BLaER1 (cell line): ENCODE measurements at regions not wholly inside any gene's neighbourhood (a gene's known extent, or its start where the extent isn't known, plus 50 kb on each side); places are given as distances from the start of the nearest gene placed in this dataset.

Source experiments
- H3K27ac ChIP-seq: shearing (Covaris generic); formaldehyde crosslinking; 2 replicates; pipeline ENCODE4 v1.8.1; 2022
- H3K27me3 ChIP-seq: shearing (Covaris generic); formaldehyde crosslinking; 2 replicates; pipeline ENCODE4 v1.8.1; 2022
- H3K36me3 ChIP-seq: shearing (Covaris generic); formaldehyde crosslinking; 2 replicates; pipeline ENCODE4 v1.8.1; 2022
- H3K4me1 ChIP-seq: shearing (Covaris generic); formaldehyde crosslinking; 2 replicates; pipeline ENCODE4 v1.8.1; 2022
- H3K4me2 ChIP-seq: shearing (Covaris generic); formaldehyde crosslinking; 2 replicates; pipeline ENCODE4 v1.8.1; 2022
- H3K4me3 ChIP-seq: shearing (Covaris generic); formaldehyde crosslinking; 2 replicates; pipeline ENCODE4 v1.8.1; 2022
- H3K9ac ChIP-seq: shearing (Covaris generic); formaldehyde crosslinking; 2 replicates; pipeline ENCODE4 v1.8.1; 2022
- H3K9me3 ChIP-seq: shearing (Covaris generic); formaldehyde crosslinking; 2 replicates; pipeline ENCODE4 v1.8.1; 2022
- H4K20me1 ChIP-seq: shearing (Covaris generic); formaldehyde crosslinking; 2 replicates; pipeline ENCODE4 v1.8.1; 2022
- Cebpa-rat ChIP-seq: shearing (Covaris generic); IDR thresholded peaks from 2 replicates; pipeline ENCODE4 v1.8.1; 2022

DNA sequence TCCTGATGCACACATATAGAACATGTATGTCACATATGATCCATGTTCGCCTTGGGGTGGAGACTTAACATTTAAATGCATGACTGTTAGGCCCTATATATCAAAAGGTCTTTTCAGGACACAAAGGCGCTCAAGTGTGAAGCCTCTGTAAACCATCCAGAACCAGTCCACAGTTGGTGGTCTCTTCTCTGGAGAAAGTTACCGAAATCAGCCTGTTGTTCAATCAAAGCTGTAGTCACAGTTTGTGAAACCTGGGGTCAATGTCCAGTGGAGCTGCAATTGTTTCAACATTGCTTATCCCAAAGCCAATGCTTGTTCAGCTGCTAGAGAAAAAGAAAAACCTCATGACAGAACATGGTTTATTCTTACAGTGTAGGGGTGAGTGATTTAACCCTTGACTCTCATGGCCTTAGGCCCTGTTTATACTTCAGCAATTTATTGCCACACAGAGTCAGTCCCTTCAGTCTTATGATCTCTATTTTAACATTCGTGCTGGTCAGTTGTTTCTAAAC lies 193.6 kb upstream of the CST7 start:
- peaks cover 4% of the 10 kb centered on the region for H3K9me3 ChIP-seq
- H3K27me3 ChIP-seq: no peaks in the 10 kb centered on the region
- H3K27ac ChIP-seq: peak overlapping the region; percentile 96
- H3K9ac ChIP-seq: peak overlapping the region; percentile 81
- H3K4me1 ChIP-seq: peaks cover 58% of the 10 kb centered on the region
- peak; percentile 64 for TF ChIP-seq Cebpa-rat
- no peaks in the 10 kb centered on the region for H4K20me1 ChIP-seq
- H3K4me2 ChIP-seq: peak overlapping the region; percentile 86
- no peaks in the 10 kb centered on the region for H3K36me3 ChIP-seq
- H3K4me3 ChIP-seq: peak overlapping the region; percentile 38

DNA sequence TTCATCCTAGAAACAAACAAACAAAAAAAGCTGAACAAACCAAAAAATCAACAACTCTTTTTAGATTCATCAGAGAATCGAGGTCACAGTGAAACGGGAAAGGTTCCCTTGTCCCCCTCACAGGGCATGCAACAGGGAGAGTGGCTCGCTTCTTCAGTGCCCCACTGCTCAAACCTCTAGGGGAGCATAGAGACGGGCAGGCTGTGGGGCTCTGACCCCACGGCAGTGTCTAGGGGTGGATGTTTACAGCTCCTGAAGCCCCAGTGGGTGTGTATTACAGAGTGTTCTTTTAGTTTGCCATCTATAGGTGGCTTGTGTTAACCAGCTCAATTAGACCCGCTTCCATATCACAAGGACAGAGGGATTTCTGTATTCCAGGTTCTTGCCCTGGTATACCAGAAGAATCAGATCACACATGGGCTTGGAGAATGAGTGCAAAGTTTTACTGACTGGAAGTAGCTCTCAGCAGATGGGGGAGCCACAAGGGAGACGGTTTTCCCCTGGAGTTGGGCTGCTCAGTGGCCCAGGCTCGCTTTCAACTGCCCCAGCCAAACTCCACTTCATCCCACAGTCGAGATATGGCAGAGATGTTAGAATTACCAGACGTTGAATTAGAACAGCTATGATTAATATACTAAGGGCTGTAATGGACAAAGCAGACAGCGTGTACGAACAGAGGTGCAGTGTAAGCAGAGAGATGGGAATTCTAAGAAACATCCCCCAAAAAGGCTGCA lies 192.6 kb upstream of the CST7 start:
- H3K36me3 ChIP-seq: no peaks in the 10 kb centered on the region
- H3K9ac ChIP-seq: peak overlapping the region; percentile 81
- H3K4me3 ChIP-seq: 0 out of 2 replicates have a peak overlapping the region, but pooled peaks have one; percentile 38
- H3K4me1 ChIP-seq: peaks cover 58% of the 10 kb centered on the region
- no peak for TF ChIP-seq Cebpa-rat
- H3K27ac ChIP-seq: peak overlapping the region; percentile 96
- H3K27me3 ChIP-seq: no peaks in the 10 kb centered on the region
- no peaks in the 10 kb centered on the region for H4K20me1 ChIP-seq
- H3K9me3 ChIP-seq: peaks cover 8% of the 10 kb centered on the region
- H3K4me2 ChIP-seq: peak overlapping the region; percentile 86

DNA sequence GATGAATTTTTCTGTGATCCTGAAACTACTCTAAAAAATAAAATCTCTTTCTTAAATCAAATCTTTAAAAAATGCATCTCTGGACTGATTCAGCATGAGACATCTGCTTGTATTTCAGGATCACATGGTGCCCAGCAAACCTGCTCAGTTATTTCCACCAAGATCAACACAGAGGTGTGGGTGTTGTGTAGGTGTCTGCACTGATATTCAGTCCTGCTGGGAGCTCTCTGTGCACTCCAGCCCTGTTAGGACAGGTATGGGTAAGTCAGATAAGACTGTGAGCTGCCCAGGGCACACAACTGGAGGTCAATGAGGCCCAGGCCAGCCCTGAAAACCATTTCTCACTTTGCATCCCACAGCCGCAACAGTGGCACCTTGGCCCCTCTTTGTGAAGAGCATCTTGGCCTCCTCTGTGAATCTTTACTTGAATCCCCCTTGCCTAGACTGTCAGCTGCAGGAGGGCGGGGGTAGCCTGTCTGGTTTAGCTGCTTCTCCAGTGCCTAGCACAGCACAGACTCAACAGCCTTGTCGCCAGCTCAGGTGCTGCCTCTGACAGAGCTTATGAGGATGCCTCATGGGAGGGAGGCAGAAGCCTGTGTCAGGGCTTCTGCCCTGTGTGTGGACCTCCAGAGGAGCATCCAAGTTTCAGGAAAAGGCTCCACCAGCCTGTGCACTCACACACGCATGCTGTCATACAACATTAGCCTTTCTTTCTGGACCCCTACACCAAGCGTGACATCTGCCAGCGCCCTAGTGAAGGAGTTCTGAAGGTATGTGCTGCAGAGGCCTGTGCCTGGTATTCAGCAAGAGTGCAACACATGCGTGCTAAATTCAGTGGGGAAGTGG lies 187.6 kb upstream of the CST7 start:
- Histone ChIP-seq H4K20me1 (no peaks in the 10 kb centered on the region), H3K27me3 (no peaks in the 10 kb centered on the region), H3K4me2 (no peak overlapping the region), H3K4me1 (peaks cover 56% of the 10 kb centered on the region), H3K4me3 (no peak overlapping the region), H3K27ac (no peak overlapping the region), H3K36me3 (no peaks in the 10 kb centered on the region), H3K9me3 (peaks cover 9% of the 10 kb centered on the region), H3K9ac (no peak overlapping the region)
- no peak for TF ChIP-seq Cebpa-rat

DNA sequence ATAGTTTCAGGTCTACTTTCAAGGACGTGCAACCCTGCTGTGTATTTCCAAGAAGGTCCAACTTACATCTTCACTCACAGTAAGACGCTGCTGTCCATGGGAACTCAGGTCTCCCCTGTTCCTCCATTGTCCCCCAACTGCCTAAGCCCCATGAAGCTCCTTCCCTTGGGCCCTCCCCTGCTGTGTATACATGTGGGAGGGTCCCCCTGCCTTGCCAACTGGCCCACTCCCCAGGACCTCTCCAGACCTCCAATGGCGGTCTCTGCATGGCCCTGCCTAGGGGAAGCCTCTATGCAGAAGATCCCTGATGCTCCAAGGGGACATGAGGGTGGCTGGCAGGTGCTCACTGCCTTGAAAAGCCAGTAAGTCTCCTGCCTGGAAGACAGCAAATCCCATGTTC lies 186.7 kb upstream of the CST7 start:
- TF ChIP-seq Cebpa-rat: no peak

DNA sequence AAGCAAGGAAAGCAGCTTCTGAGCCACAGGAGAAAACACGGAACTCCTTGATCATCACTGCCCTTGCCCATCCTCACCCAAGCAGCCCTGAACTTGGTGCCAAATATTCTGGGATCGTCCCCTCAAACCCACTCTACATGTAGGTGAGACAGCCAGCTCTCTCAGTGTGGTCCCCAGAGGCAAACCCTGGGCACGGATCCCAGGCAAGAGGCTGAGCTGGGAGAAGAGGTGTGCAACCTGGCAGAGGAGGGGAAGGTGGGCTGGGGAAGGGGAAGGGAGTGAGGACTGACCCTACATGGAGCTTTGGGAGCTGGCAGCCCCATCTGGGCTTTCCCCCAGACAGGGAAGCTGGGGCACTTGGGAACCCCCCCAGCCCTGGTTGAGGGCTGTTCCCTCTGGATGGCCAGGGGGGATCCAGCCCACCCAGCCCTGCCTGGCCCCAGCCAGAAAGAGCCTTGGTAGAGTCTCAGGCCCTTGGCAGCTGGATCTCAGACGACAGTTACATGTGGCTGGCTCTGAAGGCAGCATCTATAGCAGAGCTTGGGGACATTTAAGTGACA lies 186.2 kb upstream of the CST7 start:
- Histone ChIP-seq H3K9me3 (peaks cover 9% of the 10 kb centered on the region), H3K4me2 (peak overlapping the region; percentile 83), H3K27ac (peak overlapping the region; percentile 79), H3K4me1 (peaks cover 58% of the 10 kb centered on the region), H4K20me1 (no peaks in the 10 kb centered on the region), H3K27me3 (no peaks in the 10 kb centered on the region), H3K36me3 (no peaks in the 10 kb centered on the region), H3K4me3 (no peak overlapping the region), H3K9ac (peak overlapping the region; percentile 62)
- no peak for TF ChIP-seq Cebpa-rat

More for the DNA sequence above, 186.7 kb upstream of the CST7 start:
- Histone ChIP-seq H4K20me1 (no peaks in the 10 kb centered on the region), H3K27me3 (no peaks in the 10 kb centered on the region), H3K9me3 (peaks cover 9% of the 10 kb centered on the region), H3K4me2 (peak overlapping the region; percentile 83), H3K36me3 (no peaks in the 10 kb centered on the region), H3K4me1 (peaks cover 56% of the 10 kb centered on the region), H3K27ac (peak overlapping the region; percentile 79), H3K9ac (no peak overlapping the region), H3K4me3 (no peak overlapping the region)

DNA sequence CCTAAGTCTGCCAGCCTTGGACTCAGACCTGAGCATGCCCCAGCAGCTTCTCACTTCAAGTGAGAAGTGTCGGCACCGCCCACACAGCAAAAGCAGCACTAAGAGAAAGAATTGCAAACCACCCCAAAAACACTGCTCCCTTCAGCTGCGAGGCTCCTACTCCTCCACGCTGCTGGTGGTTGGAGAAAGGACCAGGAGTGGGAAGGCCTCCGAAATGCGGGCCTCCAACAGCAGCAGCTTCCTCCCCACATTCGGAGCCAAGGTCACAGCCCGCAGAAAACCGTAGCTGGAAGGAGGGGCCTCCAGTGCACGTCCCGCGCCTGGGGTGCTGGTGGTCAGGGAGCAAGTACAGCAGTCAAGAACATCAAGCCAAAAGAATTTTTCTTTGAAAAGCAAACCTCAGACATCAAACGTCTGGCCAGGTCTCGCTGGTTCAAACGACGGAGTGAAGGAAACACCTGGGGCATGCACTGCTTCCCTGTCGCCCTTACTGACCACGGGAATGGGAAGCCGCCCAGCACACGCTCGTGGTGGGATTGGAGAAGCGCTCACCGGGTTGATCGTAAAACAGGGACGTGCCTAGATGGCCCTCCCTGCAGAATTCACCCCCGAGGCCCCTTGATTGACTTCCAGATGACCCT lies 185.6 kb upstream of the CST7 start:
- Histone ChIP-seq H3K4me1 (peaks cover 65% of the 10 kb centered on the region), H3K27ac (peak overlapping the region; percentile 79), H3K36me3 (no peaks in the 10 kb centered on the region), H4K20me1 (no peaks in the 10 kb centered on the region), H3K4me2 (peak overlapping the region; percentile 83), H3K9me3 (peaks cover 9% of the 10 kb centered on the region), H3K27me3 (no peaks in the 10 kb centered on the region), H3K4me3 (no peak overlapping the region), H3K9ac (peak overlapping the region; percentile 62)
- TF ChIP-seq Cebpa-rat: no peak

DNA sequence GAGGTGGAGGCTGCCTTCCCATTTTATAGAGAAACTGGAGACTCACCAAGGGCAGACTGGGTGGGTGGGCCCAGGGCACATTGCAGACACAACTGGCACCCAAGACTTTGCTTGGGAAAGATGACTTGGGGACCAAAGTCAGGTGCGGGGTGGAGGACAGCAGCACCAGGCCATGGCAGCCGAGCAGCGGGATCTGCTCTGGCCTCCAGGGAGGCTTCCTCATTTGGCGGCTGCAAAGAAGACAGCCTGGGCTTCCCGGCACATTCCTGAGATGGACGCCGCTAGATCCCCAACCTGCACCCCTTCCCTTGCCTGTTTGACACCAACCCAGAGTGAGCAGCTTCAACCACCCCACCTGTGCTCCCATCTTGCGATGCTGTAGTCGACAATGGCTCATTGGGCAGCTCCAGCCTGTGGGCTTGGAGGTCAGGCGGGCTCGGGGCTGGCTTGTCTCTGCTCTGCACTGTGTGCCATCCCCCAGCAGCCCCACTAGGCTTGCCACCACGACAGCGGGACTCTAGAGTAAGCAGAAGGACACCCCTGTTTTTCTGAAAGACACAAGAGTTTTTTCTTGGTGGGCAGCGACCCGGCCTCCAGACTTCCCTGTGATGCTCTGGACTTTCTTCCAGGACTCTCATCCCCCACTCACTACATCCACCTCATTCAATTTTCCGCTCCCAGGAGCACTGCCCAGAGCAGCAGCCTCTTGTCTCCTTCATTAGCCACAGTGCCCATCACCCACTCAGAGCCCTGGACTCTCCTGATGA lies 184.9 kb upstream of the CST7 start:
- H3K4me1 ChIP-seq: peaks cover 72% of the 10 kb centered on the region
- peak overlapping the region; percentile 83 for H3K4me2 ChIP-seq

DNA sequence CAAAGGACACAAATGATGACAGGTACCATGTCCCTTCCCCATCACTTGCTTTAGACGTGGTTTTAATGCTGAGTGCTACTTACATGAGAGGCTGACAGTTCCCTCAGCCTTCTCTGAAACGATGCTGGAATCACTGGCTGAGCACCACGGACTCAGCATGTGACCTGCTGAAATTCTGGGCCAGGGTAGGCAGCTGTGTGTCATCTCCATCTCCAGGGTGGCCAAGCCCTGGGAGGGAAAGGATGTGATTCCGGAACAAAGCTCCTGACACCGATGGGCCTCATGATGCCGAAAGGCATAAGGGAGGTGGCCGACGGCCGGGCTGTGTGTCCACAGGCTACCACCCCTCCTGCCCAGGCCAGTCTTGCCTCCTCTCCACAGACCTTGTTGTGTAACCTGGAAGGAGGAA lies 184.3 kb upstream of the CST7 start:
- Histone ChIP-seq H3K36me3 (no peaks in the 10 kb centered on the region), H3K9ac (no peak overlapping the region), H3K9me3 (peaks cover 9% of the 10 kb centered on the region), H3K27me3 (no peaks in the 10 kb centered on the region), H3K4me3 (no peak overlapping the region), H3K4me1 (peaks cover 78% of the 10 kb centered on the region), H4K20me1 (no peaks in the 10 kb centered on the region), H3K4me2 (peak overlapping the region; percentile 83), H3K27ac (peak overlapping the region; percentile 84)
- TF ChIP-seq Cebpa-rat: no peak

More for the DNA sequence above, 184.9 kb upstream of the CST7 start:
- Histone ChIP-seq H3K9me3 (peaks cover 9% of the 10 kb centered on the region), H3K27ac (peak overlapping the region; percentile 84), H3K36me3 (no peaks in the 10 kb centered on the region), H3K4me3 (no peak overlapping the region), H3K27me3 (no peaks in the 10 kb centered on the region), H4K20me1 (no peaks in the 10 kb centered on the region), H3K9ac (no peak overlapping the region)
- no peak for TF ChIP-seq Cebpa-rat
